ENCODE measurements at regions not wholly inside any gene's neighbourhood (a gene's known extent, or its start where the extent isn't known, plus 50 kb on each side); places are given as distances from the start of the nearest gene placed in this dataset.

DNA sequence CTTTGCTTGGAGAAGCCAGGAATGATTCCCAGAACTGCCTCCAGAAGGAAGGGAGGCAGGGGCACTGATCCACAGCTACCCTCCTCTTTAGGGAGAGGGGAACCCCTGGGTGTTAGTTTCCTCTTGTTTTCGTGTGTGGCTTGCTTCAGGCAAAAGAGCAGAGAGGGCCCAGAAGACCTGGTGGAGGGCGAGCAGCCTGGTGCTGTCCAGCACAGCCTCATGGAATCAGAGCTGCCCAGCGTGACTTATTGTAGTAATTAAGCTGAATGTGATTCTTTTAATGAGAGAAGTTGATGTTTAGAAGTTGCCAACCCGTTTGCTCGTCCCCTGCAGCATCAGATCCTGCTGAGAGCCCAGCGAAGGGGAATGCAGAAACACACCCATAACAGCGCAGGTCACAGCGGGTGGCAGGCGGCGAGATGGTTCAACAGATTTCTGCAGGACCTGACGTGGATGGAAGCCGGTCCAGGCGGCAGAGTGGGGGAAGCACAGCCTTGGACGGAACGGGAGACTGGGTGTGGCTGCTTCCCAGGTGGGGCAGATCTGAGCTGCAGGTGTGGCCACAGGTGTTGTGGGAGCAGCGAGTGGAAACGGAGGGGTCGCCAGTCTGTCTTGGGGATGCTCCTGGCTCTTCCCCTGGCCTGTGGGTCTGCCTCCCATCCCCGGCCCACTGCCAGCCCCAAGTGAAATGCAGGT is 53.7 kb upstream of the SHH start:
- TF ChIP-seq, protein P1, sequence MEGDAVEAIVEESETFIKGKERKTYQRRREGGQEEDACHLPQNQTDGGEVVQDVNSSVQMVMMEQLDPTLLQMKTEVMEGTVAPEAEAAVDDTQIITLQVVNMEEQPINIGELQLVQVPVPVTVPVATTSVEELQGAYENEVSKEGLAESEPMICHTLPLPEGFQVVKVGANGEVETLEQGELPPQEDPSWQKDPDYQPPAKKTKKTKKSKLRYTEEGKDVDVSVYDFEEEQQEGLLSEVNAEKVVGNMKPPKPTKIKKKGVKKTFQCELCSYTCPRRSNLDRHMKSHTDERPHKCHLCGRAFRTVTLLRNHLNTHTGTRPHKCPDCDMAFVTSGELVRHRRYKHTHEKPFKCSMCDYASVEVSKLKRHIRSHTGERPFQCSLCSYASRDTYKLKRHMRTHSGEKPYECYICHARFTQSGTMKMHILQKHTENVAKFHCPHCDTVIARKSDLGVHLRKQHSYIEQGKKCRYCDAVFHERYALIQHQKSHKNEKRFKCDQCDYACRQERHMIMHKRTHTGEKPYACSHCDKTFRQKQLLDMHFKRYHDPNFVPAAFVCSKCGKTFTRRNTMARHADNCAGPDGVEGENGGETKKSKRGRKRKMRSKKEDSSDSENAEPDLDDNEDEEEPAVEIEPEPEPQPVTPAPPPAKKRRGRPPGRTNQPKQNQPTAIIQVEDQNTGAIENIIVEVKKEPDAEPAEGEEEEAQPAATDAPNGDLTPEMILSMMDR (IDR thresholded peaks at IDR 0.05; ENCODE audit: extremely low read depth, low read depth, low read length): no peak
- Histone ChIP-seq H3K4me1 (ENCODE audit: insufficient read depth, low read length) (no peaks in the 10 kb centered on the region), H3K9me3 (ENCODE audit: low read depth, low read length) (no peaks in the 10 kb centered on the region)

DNA sequence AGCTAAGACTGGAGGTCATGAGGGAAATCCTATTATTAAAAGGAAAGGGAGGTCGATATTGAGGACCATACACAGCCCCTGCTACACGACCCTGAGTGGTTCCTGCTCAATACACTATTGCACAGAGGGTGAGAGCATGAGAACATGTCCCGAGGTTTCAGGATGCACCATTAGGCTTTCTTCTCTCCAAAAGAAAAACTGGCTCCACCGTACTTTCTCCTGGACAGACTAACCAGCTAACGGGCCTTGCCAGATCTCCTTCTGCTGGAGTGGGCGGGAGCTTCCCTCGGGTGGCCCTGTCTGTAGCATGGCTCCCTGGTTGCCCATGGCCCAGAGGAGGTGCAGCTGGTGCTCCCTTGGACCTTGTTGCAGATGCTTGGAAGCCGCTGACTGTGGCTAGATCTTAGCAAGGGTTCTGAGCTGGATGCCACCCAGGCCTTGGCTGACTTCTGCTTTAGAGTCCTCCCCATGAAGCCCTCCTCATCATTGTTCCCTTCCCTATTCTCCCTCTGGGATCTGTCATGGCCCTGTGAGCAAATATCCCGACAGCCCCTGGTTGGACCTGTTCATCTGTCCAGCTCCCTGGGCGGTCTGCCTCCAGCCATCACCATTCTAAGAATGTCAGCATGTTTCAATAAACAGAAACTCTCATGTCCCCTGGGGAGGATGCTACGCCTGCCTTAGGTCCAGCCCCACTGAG is 52.9 kb upstream of the SHH start:
- H4K20me1 ChIP-seq (ENCODE audit: insufficient read depth, low read length): no peaks in the 10 kb centered on the region
- DNase-seq (ENCODE audit: insufficient read length, low spot score, missing footprints): no peak
- H3K9me3 ChIP-seq (ENCODE audit: low read depth, low read length): no peaks in the 10 kb centered on the region
- no peak overlapping the region for H3K4me3 ChIP-seq (ENCODE audit: insufficient read depth, low read length)
- no peaks in the 10 kb centered on the region for H3K4me1 ChIP-seq (ENCODE audit: insufficient read depth, low read length)
- no peaks in the 10 kb centered on the region for H3K79me2 ChIP-seq (ENCODE audit: insufficient read depth, low read length)
- no peak overlapping the region for H2AFZ ChIP-seq (ENCODE audit: low read length)
- no peak overlapping the region for H3K27ac ChIP-seq (ENCODE audit: low read depth, low read length)
- no peaks in the 10 kb centered on the region for H3K27me3 ChIP-seq (ENCODE audit: insufficient read depth, low read length)
- no peak overlapping the region for H3K4me2 ChIP-seq (ENCODE audit: insufficient read depth, low read length)
- TF ChIP-seq, protein P1 (IDR thresholded peaks at IDR 0.05; ENCODE audit: extremely low read depth, low read depth, low read length): no peak
- H3K36me3 ChIP-seq (ENCODE audit: insufficient read depth, low read length): no peaks in the 10 kb centered on the region

More for the DNA sequence above, 53.7 kb upstream of the SHH start:
- Histone ChIP-seq H3K79me2 (ENCODE audit: insufficient read depth, low read length) (no peaks in the 10 kb centered on the region), H2AFZ (ENCODE audit: low read length) (no peak overlapping the region), H3K27me3 (ENCODE audit: insufficient read depth, low read length) (no peaks in the 10 kb centered on the region), H3K4me3 (ENCODE audit: insufficient read depth, low read length) (no peak overlapping the region), H4K20me1 (ENCODE audit: insufficient read depth, low read length) (no peaks in the 10 kb centered on the region), H3K27ac (ENCODE audit: low read depth, low read length) (no peak overlapping the region), H3K4me2 (ENCODE audit: insufficient read depth, low read length) (no peak overlapping the region), H3K36me3 (ENCODE audit: insufficient read depth, low read length) (no peaks in the 10 kb centered on the region)
- no peak for DNase-seq (ENCODE audit: insufficient read length, low spot score, missing footprints)

DNA sequence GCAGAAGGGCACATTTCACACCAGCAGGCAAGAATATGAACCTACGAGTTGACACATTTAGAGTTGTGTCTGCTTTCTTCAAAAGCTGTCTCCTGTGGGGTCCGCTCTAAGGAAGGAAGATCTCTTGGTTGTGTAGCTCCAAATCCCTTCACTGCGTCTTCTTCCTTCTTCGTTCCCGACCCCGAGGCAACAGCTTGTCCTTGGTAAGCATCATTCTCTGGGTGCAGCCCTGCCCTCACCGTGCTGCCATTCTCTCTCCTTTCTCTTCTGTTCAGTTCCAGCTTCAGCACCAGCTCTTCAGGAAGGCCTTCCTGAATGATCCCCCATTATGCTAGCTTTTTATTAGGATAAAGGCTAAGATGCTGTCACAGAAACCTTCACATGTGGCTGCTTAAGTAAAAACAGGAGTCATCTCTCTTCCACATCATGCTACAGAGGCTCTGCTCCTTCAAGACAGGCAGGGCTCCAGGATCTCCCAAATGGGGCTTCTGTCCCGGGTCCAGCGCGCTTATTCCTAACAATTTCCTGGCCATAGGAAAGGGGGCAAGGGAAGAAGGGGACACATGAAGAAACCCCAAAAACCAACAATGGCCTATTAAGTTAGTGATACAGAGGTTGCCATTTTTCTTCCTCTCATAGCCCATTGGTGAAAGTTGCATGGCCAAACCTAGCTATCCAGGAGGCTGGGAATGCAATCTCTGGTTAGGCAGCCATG is 52.2 kb upstream of the SHH start:
- Histone ChIP-seq H4K20me1 (ENCODE audit: insufficient read depth, low read length) (no peaks in the 10 kb centered on the region), H2AFZ (ENCODE audit: low read length) (no peak overlapping the region), H3K9me3 (ENCODE audit: low read depth, low read length) (no peaks in the 10 kb centered on the region), H3K27me3 (ENCODE audit: insufficient read depth, low read length) (no peaks in the 10 kb centered on the region), H3K4me3 (ENCODE audit: insufficient read depth, low read length) (no peak overlapping the region), H3K4me2 (ENCODE audit: insufficient read depth, low read length) (no peak overlapping the region), H3K27ac (ENCODE audit: low read depth, low read length) (no peak overlapping the region), H3K36me3 (ENCODE audit: insufficient read depth, low read length) (no peaks in the 10 kb centered on the region), H3K79me2 (ENCODE audit: insufficient read depth, low read length) (no peaks in the 10 kb centered on the region), H3K4me1 (ENCODE audit: insufficient read depth, low read length) (no peaks in the 10 kb centered on the region)
- no peak for DNase-seq (ENCODE audit: insufficient read length, low spot score, missing footprints)
- TF ChIP-seq, protein P1 (IDR thresholded peaks at IDR 0.05; ENCODE audit: extremely low read depth, low read depth, low read length): no peak

DNA sequence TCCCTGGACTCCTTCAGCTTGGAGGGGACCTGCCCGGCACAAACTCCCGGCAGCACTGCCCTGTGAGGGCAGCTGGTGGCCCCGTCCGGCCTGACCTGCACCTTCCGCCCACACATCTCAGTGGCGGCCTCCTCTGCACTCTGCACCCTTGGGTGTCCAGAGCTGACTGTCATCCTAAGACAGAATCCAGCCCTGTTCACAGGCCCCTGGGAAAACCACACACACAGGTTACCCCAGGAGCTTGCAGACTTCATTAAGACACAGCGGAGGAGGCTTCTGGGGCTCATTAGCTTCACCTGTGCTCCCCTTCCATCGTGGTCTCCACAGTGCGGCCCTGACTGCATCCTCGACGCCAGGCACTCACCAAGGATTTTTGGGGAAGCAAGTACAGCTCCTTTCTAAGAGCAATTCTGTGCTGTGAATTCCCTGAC is 51.5 kb upstream of the SHH start:
- TF ChIP-seq, protein P1 (IDR thresholded peaks at IDR 0.05; ENCODE audit: extremely low read depth, low read depth, low read length): no peak
- no peaks in the 10 kb centered on the region for H3K4me1 ChIP-seq (ENCODE audit: insufficient read depth, low read length)
- H3K9me3 ChIP-seq (ENCODE audit: low read depth, low read length): no peaks in the 10 kb centered on the region
- H3K79me2 ChIP-seq (ENCODE audit: insufficient read depth, low read length): no peaks in the 10 kb centered on the region
- no peak overlapping the region for H3K4me2 ChIP-seq (ENCODE audit: insufficient read depth, low read length)
- no peaks in the 10 kb centered on the region for H3K36me3 ChIP-seq (ENCODE audit: insufficient read depth, low read length)
- H3K27ac ChIP-seq (ENCODE audit: low read depth, low read length): no peak overlapping the region
- H3K4me3 ChIP-seq (ENCODE audit: insufficient read depth, low read length): no peak overlapping the region
- DNase-seq (ENCODE audit: insufficient read length, low spot score, missing footprints): no peak
- H4K20me1 ChIP-seq (ENCODE audit: insufficient read depth, low read length): no peaks in the 10 kb centered on the region
- no peaks in the 10 kb centered on the region for H3K27me3 ChIP-seq (ENCODE audit: insufficient read depth, low read length)
- no peak overlapping the region for H2AFZ ChIP-seq (ENCODE audit: low read length)

Measured in osteoblast (primary cell).